Caco-2 (cell line): ENCODE measurements at regions not wholly inside any gene's neighbourhood (a gene's known extent, or its start where the extent isn't known, plus 50 kb on each side); places are given as distances from the start of the nearest gene placed in this dataset.

ENCODE experiments used
- BruUV-seq: library from RNA; stranded (reverse); fragments of 400-500 nt; replicated peaks from 2 replicates; lab custom pipeline; 2021; lab: Mats Ljungman, UMichigan
- CTCF ChIA-PET: fragments of 300-600 bp; sonication (Branson Sonifier 250); formaldehyde crosslinking; loops from one replicate; lab custom pipeline; 2022; ENCODE audit warnings: antibody characterized with exemption; lab: Charles Lee
- POLR2A ChIA-PET: fragments of 300-600 bp; sonication (Branson Sonifier 250); formaldehyde crosslinking; loops from one replicate; lab custom pipeline; 2022; ENCODE audit warnings: antibody characterized with exemption; lab: Charles Lee
- DNase-seq, 2 experiments: peaks; one replicate each; pipeline versions ENCODE4 v3.0.0 to v3.0.0-alpha.2; 2020 to 2022
- H3K27me3 ChIP-seq: replicated peaks from 2 replicates; pipeline ENCODE4 v1.6.0; 2011; ENCODE audit warnings: low read length; ENCODE audit not compliant: control insufficient read depth, insufficient read depth
- H3K36me3 ChIP-seq: 2 replicates; pipeline ENCODE4 v1.5.1; 2011; ENCODE audit warnings: low read length; ENCODE audit not compliant: control insufficient read depth, insufficient read depth
- H3K4me1 ChIP-seq: fragments of 250-450 bp; sonication (Bioruptor Pico); 2 replicates; pipeline ENCODE4 v1.5.1; 2020; ENCODE audit warnings: mild to moderate bottlenecking
- H3K4me3 ChIP-seq: 2 replicates; pipeline ENCODE4 v1.5.1; 2011; ENCODE audit warnings: low read depth, mild to moderate bottlenecking, control low read depth, low read length
- H3K9me3 ChIP-seq: fragments of 250-450 bp; sonication (Bioruptor Pico); 2 replicates; pipeline ENCODE4 v1.5.1; 2020; ENCODE audit warnings: mild to moderate bottlenecking, moderate library complexity
- H3K27ac Mint-ChIP-seq: one replicate; pipeline ENCODE4 v1.8.0; 2022; ENCODE audit warnings: mixed read lengths; ENCODE audit not compliant: unreplicated experiment
- H3K27me3 Mint-ChIP-seq: one replicate; pipeline ENCODE4 v1.8.0; 2022; ENCODE audit warnings: mixed read lengths; ENCODE audit not compliant: insufficient read depth, unreplicated experiment
- H3K36me3 Mint-ChIP-seq: one replicate; pipeline ENCODE4 v1.8.0; 2022; ENCODE audit warnings: mild to moderate bottlenecking, mixed read lengths; ENCODE audit not compliant: insufficient read depth, unreplicated experiment
- H3K4me1 Mint-ChIP-seq: one replicate; pipeline ENCODE4 v1.8.0; 2022; ENCODE audit warnings: low read depth, mixed read lengths; ENCODE audit not compliant: unreplicated experiment
- H3K4me3 Mint-ChIP-seq: one replicate; pipeline ENCODE4 v1.8.0; 2022; ENCODE audit warnings: mild to moderate bottlenecking, moderate library complexity, mixed read lengths; ENCODE audit not compliant: unreplicated experiment
- H3K9me3 Mint-ChIP-seq: one replicate; pipeline ENCODE4 v1.8.0; 2022; ENCODE audit warnings: mixed read lengths; ENCODE audit not compliant: unreplicated experiment
- CTCF ChIP-seq, 2 experiments: fragments of 200-600 bp in 1 of 2; IDR thresholded peaks; 1 replicate in 1 of 2; 2 replicates in 1 of 2; pipeline versions ENCODE4 v1.5.1 to v1.8.0; 2011 to 2022; ENCODE audit warnings: antibody characterized with exemption in 1 of 2, control low read depth in 1 of 2, inconsistent platforms in 1 of 2, low read depth in 1 of 2, low read length in 1 of 2, mild to moderate bottlenecking in 1 of 2, moderate library complexity in 1 of 2; ENCODE audit not compliant: insufficient read depth in 1 of 2, severe bottlenecking in 1 of 2, unreplicated experiment in 1 of 2
- intact Hi-C: fragments of 100-400 bp; cut with micrococcal nuclease; formaldehyde crosslinking; loops from one replicate; pipeline ENCODE4 v1.10.0; 2022; ENCODE audit not compliant: unreplicated experiment

- DNase-seq: no peak
- Mint-ChIP-seq H3K9me3 (no peaks in the 10 kb centered on the region), H3K4me3 (no peak overlapping the region), H3K4me1 (peaks cover 6% of the 10 kb centered on the region), H3K27me3 (peaks cover 2% of the 10 kb centered on the region), H3K27ac (no peak overlapping the region), H3K36me3 (no peaks in the 10 kb centered on the region)
- Histone ChIP-seq H3K9me3 (no peaks in the 10 kb centered on the region), H3K27me3 (no peaks in the 10 kb centered on the region), H3K4me3 (no peak overlapping the region), H3K36me3 (no peaks in the 10 kb centered on the region), H3K4me1 (no peaks in the 10 kb centered on the region)
- TF ChIP-seq CTCF (IDR thresholded peaks at IDR 0.05; ENCODE audit: insufficient read depth in 1 of 2, low read depth in 1 of 2, low read length in 1 of 2, severe bottlenecking in 1 of 2, unreplicated experiment in 1 of 2): no peak
- intact Hi-C loops: no loop called here
- no TSS peak for BruUV-seq
- ChIA-PET POLR2A (no interaction called here), CTCF (interaction anchor here (0.6 to 0.7 kb wide), 2 partner anchors 76 to 92 kb away, joined by 3 to 6 read pairs; partner anchors contain the start of gene TFAP2A)
Observed at GRCh38 chr6:10323018-10323417, 91.9 kb downstream of the TFAP2A start.

GRCh38 chr6:10320291-10320690 lies 94.6 kb downstream of the TFAP2A start:
- no TSS peak for BruUV-seq
- CTCF ChIA-PET: no interaction called here
- TF ChIP-seq CTCF (IDR thresholded peaks at IDR 0.05; ENCODE audit: insufficient read depth in 1 of 2, low read depth in 1 of 2, low read length in 1 of 2, severe bottlenecking in 1 of 2, unreplicated experiment in 1 of 2): no peak
- no peak for DNase-seq
- H3K4me1 ChIP-seq: no peaks in the 10 kb centered on the region
- no peaks in the 10 kb centered on the region for H3K36me3 ChIP-seq
- no peaks in the 10 kb centered on the region for H3K9me3 ChIP-seq
- Mint-ChIP-seq H3K27me3 (peaks cover 2% of the 10 kb centered on the region), H3K4me1 (peaks cover 6% of the 10 kb centered on the region), H3K4me3 (no peak overlapping the region), H3K27ac (no peak overlapping the region), H3K36me3 (no peaks in the 10 kb centered on the region), H3K9me3 (no peaks in the 10 kb centered on the region)
- intact Hi-C loops: no loop called here
- POLR2A ChIA-PET: no interaction called here
- no peaks in the 10 kb centered on the region for H3K27me3 ChIP-seq
- H3K4me3 ChIP-seq: no peak overlapping the region

- POLR2A ChIA-PET: no interaction called here
- TF ChIP-seq CTCF (IDR thresholded peaks at IDR 0.05; ENCODE audit: insufficient read depth in 1 of 2, low read depth in 1 of 2, low read length in 1 of 2, severe bottlenecking in 1 of 2, unreplicated experiment in 1 of 2): no peak
- H3K36me3 ChIP-seq: no peaks in the 10 kb centered on the region
- H3K27me3 ChIP-seq: no peaks in the 10 kb centered on the region
- no peaks in the 10 kb centered on the region; the same call in 1 of the 2 replicates for H3K4me1 ChIP-seq
- CTCF ChIA-PET: no interaction called here
- no peaks in the 10 kb centered on the region for H3K9me3 Mint-ChIP-seq
- intact Hi-C loops: no loop called here
- no peak for DNase-seq
- no peaks in the 10 kb centered on the region for H3K27me3 Mint-ChIP-seq
- no peaks in the 10 kb centered on the region for H3K4me1 Mint-ChIP-seq
- BruUV-seq: no TSS peak
- no peaks in the 10 kb centered on the region for H3K9me3 ChIP-seq
- H3K27ac Mint-ChIP-seq: no peak overlapping the region
- no peak overlapping the region for H3K4me3 Mint-ChIP-seq
- no peaks in the 10 kb centered on the region for H3K36me3 Mint-ChIP-seq
- no peak overlapping the region for H3K4me3 ChIP-seq
Observed at GRCh38 chr6:10316373-10316721, 98.5 kb downstream of the TFAP2A start.
